Hematopoietic multipotent progenitor cell treated with erythropoietin and hydrocortisone succinate and interleukin-3 and kit ligand, for 4 days (in vitro differentiated cells): ENCODE measurements at regions not wholly inside any gene's neighbourhood (a gene's known extent, or its start where the extent isn't known, plus 50 kb on each side); places are given as distances from the start of the nearest gene placed in this dataset.
"Not testable (repeated sequence)": the region's sequence is repeated elsewhere in the genome, so short reads cannot be mapped to it uniquely, and the experiment has no call there.

Experiments used
- DNase-seq: peaks from one replicate; pipeline ENCODE4 v3.0.0-alpha.2; 2015

GRCh38 chr5:97234380-97234779 is 51.3 kb upstream of the RIOK2 start:
- DNase-seq = not testable (repeated sequence)

GRCh38 chr5:97242341-97242740 is 59.3 kb upstream of the RIOK2 start:
- no peak for DNase-seq

GRCh38 chr5:97243353-97243752 is 60.3 kb upstream of the RIOK2 start:
- DNase-seq = no peak

- no peak for DNase-seq
Observed at GRCh38 chr5:97245386-97245785, 62.3 kb upstream of the RIOK2 start.

GRCh38 chr5:97250113-97250512 is 67.1 kb upstream of the RIOK2 start:
- no peak for DNase-seq

GRCh38 chr5:97266076-97266475 is 83.0 kb upstream of the RIOK2 start:
- DNase-seq = no peak

- no peak for DNase-seq
Observed at GRCh38 chr5:97266576-97266975, 83.5 kb upstream of the RIOK2 start.

GRCh38 chr5:97267767-97268166 is 84.7 kb upstream of the RIOK2 start:
- DNase-seq = no peak

GRCh38 chr5:97276474-97277120 is 93.5 kb upstream of the RIOK2 start:
- DNase-seq = no peak

- DNase-seq = no peak
Observed at GRCh38 chr5:97281257-97281656, 98.2 kb upstream of the RIOK2 start.

- peak; percentile 62 for DNase-seq
Observed at GRCh38 chr5:97297063-97297703, 114.1 kb upstream of the RIOK2 start.

GRCh38 chr5:97297704-97298091 is 114.7 kb upstream of the RIOK2 start:
- DNase-seq = no peak

GRCh38 chr5:97301181-97301580 is 118.1 kb upstream of the RIOK2 start:
- not testable (repeated sequence) for DNase-seq

GRCh38 chr5:97338729-97339128 is 155.7 kb upstream of the RIOK2 start:
- DNase-seq = no peak

GRCh38 chr5:97355775-97356174 is 172.7 kb upstream of the RIOK2 start:
- DNase-seq = no peak

- peak; percentile 5 for DNase-seq
Observed at GRCh38 chr5:97363577-97363976, 180.5 kb upstream of the RIOK2 start.

- no peak for DNase-seq
Observed at GRCh38 chr5:97364731-97365130, 181.7 kb upstream of the RIOK2 start.

- no peak for DNase-seq
Observed at GRCh38 chr5:97365163-97365845, 182.3 kb upstream of the RIOK2 start.

- DNase-seq = no peak
Observed at GRCh38 chr5:97365918-97366317, 182.9 kb upstream of the RIOK2 start.

GRCh38 chr5:97375959-97376358 is 192.9 kb upstream of the RIOK2 start:
- DNase-seq = no peak

- DNase-seq = no peak
Observed at GRCh38 chr5:97377582-97377981, 194.5 kb upstream of the RIOK2 start.

GRCh38 chr5:97383996-97384395 is 200.9 kb upstream of the RIOK2 start:
- DNase-seq = no peak

- DNase-seq = no peak
Observed at GRCh38 chr5:97388794-97389193, 205.7 kb upstream of the RIOK2 start.

GRCh38 chr5:97400537-97400936 is 217.5 kb upstream of the RIOK2 start:
- DNase-seq = no peak
